HG03520 (cell line): ENCODE measurements at regions not wholly inside any gene's neighbourhood (a gene's known extent, or its start where the extent isn't known, plus 50 kb on each side); places are given as distances from the start of the nearest gene placed in this dataset.
"Not testable (repeated sequence)": the region's sequence is repeated elsewhere in the genome, so short reads cannot be mapped to it uniquely, and the experiment has no call there.

Experiments used
- ATAC-seq: cut with Tn5 transposase; IDR thresholded peaks from one replicate; pipeline ENCODE4 v1.9.1; 2021; ENCODE audit warnings: mild to moderate bottlenecking, moderate library complexity; ENCODE audit not compliant: unreplicated experiment

DNA sequence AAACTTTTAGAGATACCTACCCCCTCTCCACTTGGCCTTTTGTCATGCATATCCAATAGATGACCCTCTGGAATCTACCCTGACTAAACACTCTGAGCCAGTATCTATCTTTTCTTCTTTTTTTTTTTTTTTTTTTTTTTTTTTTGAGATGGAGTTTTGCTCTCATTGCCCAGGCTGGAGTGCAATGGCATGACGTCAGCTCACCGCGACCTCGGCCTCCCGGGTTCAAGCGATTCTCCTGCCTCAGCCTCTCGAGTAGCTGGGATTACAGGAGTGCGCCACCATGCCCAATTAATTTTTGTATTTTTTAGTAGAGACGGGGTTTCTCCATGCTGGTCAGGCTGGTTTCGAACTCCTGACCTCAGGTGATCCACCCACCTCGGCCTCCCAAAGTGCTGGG, 50.8 kb upstream of the GRIN2B start:
- not testable (repeated sequence) for ATAC-seq

DNA sequence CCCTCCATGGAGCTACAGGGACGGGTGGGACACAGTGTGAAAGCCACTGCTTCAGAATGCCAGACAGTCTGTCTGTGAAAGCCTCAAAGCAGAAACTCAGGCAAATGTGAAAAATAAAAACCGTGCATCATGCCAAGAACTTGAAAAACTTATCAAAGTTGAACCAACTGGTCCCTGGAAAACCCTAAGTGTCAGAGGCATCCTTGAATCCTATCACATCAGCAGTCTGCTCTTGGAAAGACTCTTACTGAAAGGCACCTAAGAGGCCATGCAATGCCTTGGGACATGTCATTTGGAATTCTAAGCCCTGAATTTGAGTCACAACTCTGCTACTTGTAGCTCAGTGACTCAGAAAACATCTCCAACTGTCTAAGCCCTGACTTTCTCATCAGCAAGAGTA, 62.4 kb upstream of the GRIN2B start:
- ATAC-seq, result no peak

DNA sequence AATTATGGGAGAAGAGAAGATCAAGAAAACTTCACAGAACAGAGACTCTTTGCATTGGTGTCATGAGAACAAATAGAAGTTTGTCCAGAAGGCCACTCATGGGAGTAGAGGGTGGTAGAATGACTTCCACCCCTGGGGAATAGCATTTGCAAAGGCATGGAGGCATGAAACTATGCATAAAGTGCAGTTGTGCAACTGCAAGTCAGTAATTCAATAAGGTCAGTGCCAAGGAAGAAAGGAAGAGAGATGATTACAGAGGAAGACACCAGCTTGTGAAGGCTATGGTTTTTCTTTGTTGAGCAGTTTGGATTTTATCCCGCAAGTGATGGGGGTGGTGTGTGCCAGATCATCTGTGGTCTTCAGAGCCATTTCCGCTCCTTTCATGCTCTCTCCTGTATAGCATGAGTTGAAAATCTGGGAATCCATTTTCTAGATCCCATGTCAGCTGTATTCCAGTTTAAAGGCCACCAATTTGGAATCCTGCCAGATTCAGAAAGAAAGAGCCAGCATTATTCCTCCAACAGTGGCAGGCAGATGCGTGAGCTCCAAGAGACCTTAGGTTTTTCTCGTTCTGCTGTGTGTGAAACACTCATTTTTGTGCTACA, 67.6 kb upstream of the GRIN2B start:
- ATAC-seq, result no peak

DNA sequence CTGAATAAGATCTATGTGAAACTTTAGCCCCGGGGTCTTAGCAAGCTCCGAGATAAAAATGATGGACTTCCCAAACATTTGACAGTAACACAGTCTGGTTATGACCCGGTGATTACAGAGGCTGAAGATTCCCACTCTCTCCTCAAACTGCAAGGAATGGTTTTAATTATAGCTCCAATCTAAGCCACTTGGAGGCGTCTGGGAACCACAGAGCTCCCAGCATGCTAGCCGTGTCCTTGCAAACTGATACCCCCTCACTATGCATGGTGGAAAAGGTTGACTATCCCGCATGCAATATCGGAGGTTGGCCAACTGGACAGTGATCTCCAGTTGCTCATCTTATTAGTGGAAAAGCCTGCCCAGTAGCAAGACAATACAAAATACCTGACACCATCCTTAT, 76.5 kb upstream of the GRIN2B start:
- ATAC-seq, result no peak

DNA sequence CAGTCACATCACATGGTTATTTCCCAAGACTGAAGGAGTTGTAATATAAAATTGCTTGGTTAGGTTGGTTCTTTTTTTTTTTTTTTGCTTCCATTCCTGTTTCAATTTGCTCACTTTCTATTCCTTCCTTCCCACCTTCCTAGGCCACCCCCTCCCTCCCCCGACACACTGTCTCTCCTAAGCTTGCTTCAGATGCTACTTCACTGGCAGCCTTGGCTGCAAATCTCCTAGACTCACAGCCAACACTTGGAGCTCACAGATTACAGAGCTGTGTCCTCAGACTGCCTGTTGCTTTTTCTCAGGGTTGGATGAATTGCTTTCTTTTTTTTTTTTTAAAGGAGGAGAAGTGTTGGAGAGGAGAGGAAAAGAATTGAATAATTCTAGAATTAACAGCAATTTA, 77.3 kb upstream of the GRIN2B start:
- no peak for ATAC-seq

DNA sequence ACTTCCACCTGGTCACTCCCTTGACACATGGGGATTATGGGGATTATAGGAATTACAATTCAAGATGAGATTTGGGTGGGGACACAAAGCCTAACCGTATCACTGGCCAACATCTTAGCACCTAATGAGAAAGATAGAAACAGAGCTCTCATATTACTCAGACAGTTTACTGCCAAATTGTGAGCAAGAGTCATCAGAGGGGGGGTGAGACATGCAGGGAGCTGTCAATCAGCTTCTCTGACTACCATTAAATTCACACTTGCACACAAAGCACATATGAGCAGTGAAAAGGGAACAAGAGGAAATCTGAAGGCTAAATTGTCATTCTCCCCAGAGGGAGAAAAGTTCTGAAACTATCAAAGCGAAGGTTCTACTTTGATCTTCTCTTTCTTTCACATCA, 78.1 kb upstream of the GRIN2B start:
- ATAC-seq, result no peak

DNA sequence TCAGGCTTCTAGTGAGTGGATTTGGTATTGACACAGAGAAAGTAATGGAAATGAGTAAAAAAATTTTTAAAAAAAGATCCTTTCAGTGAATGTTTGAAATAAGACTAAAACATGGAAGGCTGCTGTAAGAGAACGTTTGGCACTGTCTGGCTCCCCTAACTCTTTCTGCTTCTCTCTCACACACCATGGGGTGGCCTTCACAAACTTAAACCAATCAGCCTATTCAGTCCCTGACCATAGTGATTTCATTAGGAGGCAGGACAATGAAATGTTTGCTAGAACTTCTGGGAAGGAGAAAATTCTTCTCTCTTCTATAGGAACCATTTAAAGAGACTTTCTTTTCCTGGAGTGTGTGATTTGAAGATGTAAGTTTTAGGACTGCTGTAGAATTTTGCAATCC, 84.2 kb upstream of the GRIN2B start:
- no peak for ATAC-seq

DNA sequence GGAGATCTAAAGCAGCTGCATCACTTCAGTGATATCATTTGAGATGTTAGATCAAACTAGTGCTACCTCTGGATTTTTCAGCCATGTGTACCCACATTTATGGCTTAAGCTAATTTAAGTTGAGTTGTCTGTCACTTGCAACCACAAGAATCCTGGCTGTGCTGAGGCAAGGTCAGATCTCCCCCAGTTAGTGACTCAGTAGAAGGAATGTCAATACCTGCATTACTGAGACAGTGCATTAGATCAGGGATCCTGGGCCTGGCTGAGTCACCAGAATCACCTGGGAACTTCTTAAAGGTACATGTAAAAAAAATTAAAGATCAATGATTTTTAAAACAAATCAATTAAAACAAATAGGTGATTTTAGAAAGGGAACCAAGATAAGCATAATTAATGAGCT, 84.6 kb upstream of the GRIN2B start:
- no peak for ATAC-seq

DNA sequence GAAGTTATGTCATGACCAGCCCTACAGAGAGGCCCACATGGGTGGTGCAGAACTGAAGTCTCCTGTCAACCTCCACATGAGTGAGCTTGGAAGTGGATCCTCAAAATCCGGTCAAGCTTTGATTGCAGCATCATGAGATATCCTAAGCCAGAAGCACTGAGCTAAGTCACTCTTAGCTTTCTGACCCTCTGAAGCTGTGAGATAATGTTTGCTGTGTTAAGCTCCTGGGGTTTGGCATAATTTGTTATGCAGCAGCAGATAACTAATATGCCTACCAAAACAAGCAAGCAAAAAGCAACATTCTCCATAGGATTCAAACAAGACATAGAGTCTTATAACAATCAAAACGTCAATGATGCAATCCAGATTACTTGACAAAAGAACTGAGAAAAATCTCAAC, 87.6 kb upstream of the GRIN2B start:
- ATAC-seq, result no peak

DNA sequence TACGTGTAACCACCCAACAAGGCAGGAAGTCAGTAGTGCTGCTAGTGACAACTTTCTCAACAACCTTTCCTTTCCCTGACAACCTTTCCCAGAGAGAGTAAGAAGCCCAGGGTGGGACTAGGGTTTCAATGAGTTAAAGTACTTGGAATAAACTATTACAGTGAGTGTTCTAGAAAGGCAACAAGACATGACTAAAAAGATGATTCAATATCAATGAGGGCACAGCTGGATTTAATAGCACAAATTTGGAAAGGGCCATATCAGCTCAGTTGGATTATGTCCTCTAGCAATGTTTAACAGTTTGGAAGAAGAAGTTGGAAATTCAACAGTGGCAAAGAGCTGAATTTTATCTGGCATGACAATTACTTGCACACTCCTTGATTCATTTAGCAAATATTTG, 90.4 kb upstream of the GRIN2B start:
- no peak for ATAC-seq

DNA sequence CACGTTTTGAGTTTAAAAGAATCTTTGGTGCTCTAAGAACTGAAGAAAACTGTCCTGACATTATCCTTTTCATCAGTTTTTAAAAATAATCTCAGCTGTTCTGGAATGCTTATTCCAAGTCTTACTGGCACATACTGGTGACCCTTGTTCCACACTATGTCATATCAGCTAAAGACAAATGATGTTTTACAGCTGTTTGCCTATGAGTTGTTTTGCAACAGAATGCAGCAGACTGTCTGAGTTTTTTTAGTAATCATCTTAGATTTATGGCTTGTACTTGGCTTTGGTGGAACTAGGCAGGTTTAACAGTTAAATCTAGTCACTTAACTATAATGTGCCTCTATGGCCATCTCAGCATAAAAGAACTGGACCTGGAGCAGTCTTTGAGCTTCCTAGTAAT, 91.6 kb upstream of the GRIN2B start:
- no peak for ATAC-seq

DNA sequence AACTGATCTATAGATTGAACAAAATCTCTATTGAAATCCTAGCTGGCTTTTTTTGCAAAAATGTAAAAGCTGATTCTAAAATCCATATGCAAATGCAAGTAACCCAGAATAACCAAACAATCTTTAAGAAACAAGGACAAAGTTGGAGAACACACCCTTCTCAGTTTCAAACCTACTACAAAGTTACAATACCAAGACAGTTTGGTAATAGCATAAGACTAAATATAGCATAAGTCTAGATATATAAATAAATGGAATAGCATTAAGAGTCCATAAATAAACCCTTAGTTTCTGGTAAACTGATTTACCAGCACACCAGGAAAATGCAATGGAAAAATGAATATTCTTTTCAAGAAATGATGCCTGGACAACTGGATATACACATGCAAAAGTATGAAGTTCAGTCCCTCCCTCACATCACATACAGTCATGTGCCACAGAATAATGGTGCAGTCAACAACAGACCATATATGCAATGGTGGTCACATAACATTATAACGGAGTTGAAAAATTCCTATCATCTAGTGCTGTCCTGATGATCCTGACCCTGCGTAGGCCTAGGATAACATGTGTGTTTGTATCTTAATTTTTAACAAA, 94.5 kb upstream of the GRIN2B start:
- no peak for ATAC-seq

DNA sequence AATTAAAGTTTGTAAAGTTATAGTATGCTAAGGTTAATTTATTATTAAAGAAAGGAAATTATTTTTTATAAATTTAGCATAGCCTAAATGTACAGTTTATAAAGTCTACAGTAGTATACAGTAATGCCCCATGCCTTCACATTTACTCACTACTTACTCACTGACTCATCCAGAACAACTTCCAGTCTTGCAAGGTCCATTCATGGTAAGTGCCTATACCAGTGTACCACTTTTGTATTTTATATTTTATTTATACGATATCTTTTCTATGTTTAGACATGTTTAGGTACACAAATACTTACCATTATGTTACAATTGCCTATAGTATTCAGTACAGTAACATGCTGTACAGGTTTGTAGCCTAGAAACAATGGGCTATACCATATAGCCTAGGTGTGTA, 95.1 kb upstream of the GRIN2B start:
- ATAC-seq, result no peak

DNA sequence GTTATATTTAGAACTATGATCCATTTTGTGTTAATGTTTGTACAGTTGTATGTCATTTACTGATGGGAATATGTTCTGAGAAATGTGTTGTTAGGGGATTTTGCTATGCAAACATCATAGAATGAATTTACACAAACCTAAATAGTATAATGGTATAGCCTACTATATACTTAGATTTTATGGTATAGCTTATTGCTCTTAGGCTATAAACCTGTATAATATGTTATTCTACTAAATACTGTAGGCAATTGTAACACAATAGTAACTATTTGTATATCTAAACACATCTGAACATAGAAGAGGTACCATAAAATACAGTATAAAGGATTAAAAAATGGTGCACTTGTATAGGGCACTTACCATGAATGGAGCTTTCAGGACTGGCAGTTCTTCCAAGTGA, 105.4 kb upstream of the GRIN2B start:
- ATAC-seq, result no peak

DNA sequence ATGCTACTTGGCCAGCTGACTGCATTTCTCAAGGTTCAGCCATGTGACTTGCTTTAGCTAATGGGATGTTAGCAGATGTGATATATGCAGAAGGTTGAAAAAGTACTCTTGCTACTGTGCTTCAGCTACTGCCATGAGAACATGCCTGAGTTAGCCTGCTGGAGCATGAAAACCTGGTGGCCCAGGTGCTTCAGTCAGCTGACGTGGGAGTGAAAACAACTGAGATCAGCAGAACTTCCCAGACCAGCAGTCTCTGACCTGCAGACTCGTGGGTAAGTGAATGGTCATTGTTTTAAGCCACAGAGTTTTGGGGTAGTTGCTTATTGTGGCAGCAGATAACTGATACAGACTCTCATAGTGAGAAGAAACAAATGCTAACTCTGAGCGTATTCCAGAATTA, 118.6 kb upstream of the GRIN2B start:
- no peak for ATAC-seq

DNA sequence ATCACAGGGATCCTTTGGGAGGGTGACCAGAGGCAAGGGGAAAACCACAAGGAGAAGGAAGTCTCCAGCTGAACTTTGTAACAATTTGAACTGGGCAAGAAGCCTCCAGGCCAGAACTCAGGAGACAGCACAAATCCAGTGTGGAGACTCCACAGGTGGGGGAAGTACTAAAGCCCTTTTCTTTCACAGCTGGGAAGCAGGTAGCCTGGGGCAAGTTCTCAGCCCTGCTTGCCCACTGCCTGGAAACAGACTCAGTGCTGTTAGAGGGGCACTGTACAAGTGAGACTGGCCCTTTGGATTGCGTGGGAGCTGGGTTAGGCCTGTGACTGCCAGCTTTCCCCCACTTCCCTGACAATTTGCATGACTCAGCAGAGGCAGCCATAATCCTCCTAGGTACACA, 120.2 kb upstream of the GRIN2B start:
- not testable (repeated sequence) for ATAC-seq

DNA sequence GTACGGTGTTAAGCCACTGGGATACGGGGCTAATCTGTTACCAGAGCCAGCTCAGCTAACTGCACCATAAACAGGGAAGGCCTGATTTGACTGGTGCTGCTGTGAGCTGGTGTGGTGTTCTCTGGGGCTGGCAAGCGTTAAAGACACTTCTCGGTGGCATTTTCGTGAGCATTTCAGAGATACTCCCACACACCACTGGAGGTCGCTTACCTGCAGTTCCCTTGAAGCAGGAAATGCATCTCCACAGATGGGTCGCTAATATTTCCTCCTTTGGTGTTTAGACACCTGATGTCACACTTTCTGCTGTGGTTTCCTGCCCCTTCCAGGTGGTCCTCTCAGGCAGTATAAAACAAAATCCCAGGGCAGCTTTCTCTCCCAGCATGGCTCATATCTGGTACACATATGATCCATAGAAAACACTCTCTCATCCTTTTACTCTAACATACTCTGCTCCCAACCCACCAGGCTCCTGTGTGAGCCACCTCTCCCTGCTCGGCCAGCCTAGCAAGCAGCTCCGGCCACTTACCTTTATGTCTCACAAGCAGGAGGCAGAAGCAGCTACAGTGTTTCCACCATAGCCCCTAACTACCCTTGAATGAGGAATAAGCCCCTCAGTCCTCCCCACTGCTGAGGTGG, 129.9 kb upstream of the GRIN2B start:
- ATAC-seq, result peak; percentile 99

DNA sequence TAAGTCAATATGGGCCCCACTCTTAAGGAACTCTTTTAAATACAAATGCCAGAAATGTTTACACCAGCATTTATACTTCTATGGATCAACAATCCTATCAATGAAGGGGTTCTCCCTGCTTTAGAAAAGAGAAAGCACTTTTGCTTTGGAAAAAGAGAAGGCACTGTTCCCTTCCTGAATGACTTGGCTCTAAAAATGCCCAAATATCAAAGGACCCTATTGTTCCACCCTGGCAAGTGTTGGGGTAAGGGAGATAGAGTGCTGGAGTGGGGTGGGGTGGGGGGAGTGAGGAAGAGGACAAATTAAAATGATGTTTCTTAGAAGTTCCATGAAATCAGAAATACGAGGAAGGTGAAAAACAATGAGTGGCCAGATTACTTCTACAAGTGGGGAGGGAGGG, 131.6 kb upstream of the GRIN2B start:
- no peak for ATAC-seq

DNA sequence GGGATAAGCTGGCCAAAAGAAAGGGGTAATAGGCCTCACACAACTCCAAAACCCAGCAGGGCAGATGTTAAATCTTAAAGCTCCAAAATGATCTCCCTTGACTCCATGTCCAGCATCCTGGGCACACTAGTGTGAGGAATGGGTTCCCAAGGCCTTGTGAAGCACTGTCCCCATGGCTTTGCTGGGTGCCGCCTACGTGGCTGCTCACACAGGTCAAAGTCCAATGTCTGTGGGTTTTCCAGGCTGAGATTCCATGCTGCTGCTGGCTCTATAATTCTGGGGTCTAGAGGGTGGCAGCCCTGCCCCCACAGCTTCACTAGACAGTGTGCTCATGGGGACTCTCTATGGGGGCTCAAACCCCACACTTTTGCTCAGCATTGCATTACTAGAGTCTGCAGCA, 145.3 kb upstream of the GRIN2B start:
- no peak for ATAC-seq

DNA sequence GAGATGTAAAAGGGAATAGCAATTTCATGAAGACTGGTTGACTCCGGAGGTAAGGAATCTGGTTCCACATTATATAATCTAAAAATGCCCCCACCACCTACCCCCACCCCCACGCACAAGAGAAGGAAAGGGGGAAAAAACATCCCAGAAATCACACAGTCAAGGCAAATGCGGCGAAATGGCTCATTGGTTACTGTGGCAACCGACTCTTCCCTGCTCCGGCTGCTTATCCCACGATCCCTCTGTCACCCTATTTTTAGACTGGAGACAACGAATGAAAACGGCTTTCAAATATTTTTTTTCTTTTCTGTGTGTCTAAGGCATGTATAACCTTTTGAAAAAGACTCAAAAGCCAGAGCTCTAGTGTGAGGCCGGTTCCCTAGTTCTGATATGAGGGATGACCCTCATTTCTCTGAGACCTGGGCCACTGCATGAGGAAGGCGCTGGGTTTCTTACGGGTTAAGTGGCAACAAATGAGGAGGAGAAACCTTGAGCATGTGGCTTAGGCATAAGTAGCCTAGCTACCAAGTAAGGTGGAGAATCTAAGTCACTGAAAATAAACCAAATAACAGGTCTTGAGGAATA, 148.3 kb upstream of the GRIN2B start:
- ATAC-seq, result no peak

DNA sequence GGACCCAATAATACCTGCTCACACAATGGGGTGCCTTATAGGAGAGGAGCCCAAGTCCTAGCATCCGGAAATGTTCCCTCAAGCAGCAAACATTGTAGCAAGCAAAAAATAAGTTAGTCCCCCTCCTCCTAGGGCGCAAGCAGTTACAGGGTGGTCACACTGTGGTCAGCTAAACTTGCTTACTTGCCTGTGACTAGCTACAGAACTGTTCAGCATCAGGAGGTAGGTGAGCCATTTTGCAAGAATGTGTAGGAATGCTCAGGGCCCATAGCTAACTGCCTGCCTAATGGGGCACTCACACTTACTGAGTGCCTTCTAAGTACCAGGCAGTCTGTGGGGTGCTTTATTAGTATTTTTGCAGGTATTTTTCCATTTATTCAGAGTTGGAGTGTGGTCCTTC, 154.6 kb upstream of the GRIN2B start:
- no peak for ATAC-seq

DNA sequence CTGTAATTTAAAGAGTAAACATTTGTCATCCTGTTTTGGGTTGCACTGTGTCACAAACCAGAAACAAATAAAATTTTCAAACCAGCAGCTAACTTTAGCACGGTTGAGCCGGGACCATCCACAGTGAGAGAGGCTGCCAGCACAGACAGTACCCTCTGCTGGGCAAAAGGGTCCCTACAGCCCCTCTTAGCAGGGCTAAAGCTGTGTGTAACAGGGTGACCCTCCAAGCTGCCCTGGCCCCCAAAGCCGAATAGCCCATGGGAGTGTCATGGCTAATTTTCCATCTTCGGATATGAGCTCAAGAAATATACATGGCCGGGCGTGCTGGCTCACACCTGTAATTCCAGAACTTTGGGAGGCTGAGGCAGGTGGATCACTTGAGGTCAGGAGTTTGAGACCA, 157.1 kb upstream of the GRIN2B start:
- no peak for ATAC-seq
